IMR-90 (cell line): ENCODE measurements at regions not wholly inside any gene's neighbourhood (a gene's known extent, or its start where the extent isn't known, plus 50 kb on each side); places are given as distances from the start of the nearest gene placed in this dataset.

Experiments
- ATAC-seq: fragments of 200-7000 bp; cut with Tn5 transposase; 2 replicates; pipeline ENCODE4 v1.9.1; 2020; ENCODE audit warnings: low read depth, mild to moderate bottlenecking, moderate library complexity
- BruUV-seq: library from RNA; stranded (reverse); fragments of 400-500 nt; replicated peaks from 2 replicates; lab custom pipeline; 2021; lab: Mats Ljungman, UMichigan
- CTCF ChIA-PET: fragments of 300-600 bp; formaldehyde crosslinking; extraction: SDS; loops from one replicate; lab custom pipeline; 2021; ENCODE audit warnings: antibody characterized with exemption; lab: Yijun Ruan, JAX
- POLR2A ChIA-PET: fragments of 300-600 bp; sonication (Branson Sonifier 250); formaldehyde crosslinking; loops from one replicate; lab custom pipeline; 2022; ENCODE audit warnings: antibody characterized with exemption; ENCODE audit not compliant: unreplicated experiment; lab: Charles Lee
- DNase-seq: peaks from one replicate; pipeline ENCODE4 v3.0.0; 2013
- H2AFZ ChIP-seq: replicated peaks from 2 replicates; pipeline ENCODE3; 2013; ENCODE audit warnings: low read length, mild to moderate bottlenecking; ENCODE audit not compliant: poor library complexity
- H2AK5ac ChIP-seq: 2 replicates; pipeline ENCODE4 v1.6.1; 2013; ENCODE audit warnings: low read depth, low read length, inconsistent platforms
- H2AK9ac ChIP-seq: replicated peaks from 2 replicates; pipeline ENCODE3; 2013; ENCODE audit warnings: mild to moderate bottlenecking, low read depth, low read length, moderate library complexity; ENCODE audit not compliant: poor library complexity
- H2BK120ac ChIP-seq: 2 replicates; pipeline ENCODE4 v1.6.1; 2013; ENCODE audit warnings: low read depth, low read length, inconsistent platforms
- H2BK15ac ChIP-seq: 3 replicates; pipeline ENCODE4 v1.6.1; 2013; ENCODE audit warnings: low read depth, low read length, inconsistent platforms
- H2BK20ac ChIP-seq: 2 replicates; pipeline ENCODE4 v1.6.1; 2013; ENCODE audit warnings: low read depth, mild to moderate bottlenecking, inconsistent platforms, low read length, moderate library complexity
- H2BK5ac ChIP-seq: 2 replicates; pipeline ENCODE4 v1.6.1; 2013; ENCODE audit warnings: mild to moderate bottlenecking, low read depth, low read length, inconsistent platforms; ENCODE audit not compliant: poor library complexity, severe bottlenecking
- H3K14ac ChIP-seq: replicated peaks from 2 replicates; pipeline ENCODE4 v1.6.1; 2013; ENCODE audit warnings: low read depth, low read length, inconsistent platforms
- H3K18ac ChIP-seq: 2 replicates; pipeline ENCODE4 v1.6.1; 2013; ENCODE audit warnings: low read depth, low read length, control low read depth
- H3K23ac ChIP-seq: 2 replicates; pipeline ENCODE4 v1.6.1; 2013; ENCODE audit warnings: low read depth, low read length, inconsistent platforms
- H3K27ac ChIP-seq: 2 replicates; pipeline ENCODE4 v1.5.1; 2013; ENCODE audit warnings: mild to moderate bottlenecking, control low read depth, low read length; ENCODE audit not compliant: insufficient read depth
- H3K27me3 ChIP-seq: 2 replicates; pipeline ENCODE4 v1.6.1; 2013; ENCODE audit warnings: low read length; ENCODE audit not compliant: control insufficient read depth, insufficient read depth
- H3K36me3 ChIP-seq: 2 replicates; pipeline ENCODE4 v1.6.1; 2013; ENCODE audit warnings: low read length, mixed read lengths; ENCODE audit not compliant: control insufficient read depth, insufficient read depth
- H3K4ac ChIP-seq: 2 replicates; pipeline ENCODE4 v1.6.1; 2013; ENCODE audit warnings: low read depth, low read length, inconsistent platforms
- H3K4me1 ChIP-seq: 2 replicates; pipeline ENCODE4 v1.6.1; 2013; ENCODE audit warnings: low read length, mixed read lengths; ENCODE audit not compliant: control insufficient read depth, insufficient read depth
- H3K4me2 ChIP-seq: 2 replicates; pipeline ENCODE4 v1.6.1; 2013; ENCODE audit warnings: low read depth, mild to moderate bottlenecking, control low read depth, low read length, moderate library complexity
- H3K4me3 ChIP-seq: 2 replicates; pipeline ENCODE4 v1.5.1; 2013; ENCODE audit warnings: low read depth, mild to moderate bottlenecking, control low read depth, low read length, moderate library complexity; ENCODE audit not compliant: insufficient read depth
- H3K56ac ChIP-seq: 2 replicates; pipeline ENCODE4 v1.6.1; 2013; ENCODE audit warnings: low read length, inconsistent platforms; ENCODE audit not compliant: insufficient read depth; ENCODE audit errors: extremely low read depth
- H3K79me1 ChIP-seq, 2 experiments: 2 replicates each; pipeline ENCODE4 v1.6.1; 2013; ENCODE audit warnings: low read length in 2 of 2, inconsistent platforms in 1 of 2, low read depth in 1 of 2
- H3K9ac ChIP-seq: 2 replicates; pipeline ENCODE4 v1.6.1; 2013; ENCODE audit warnings: low read depth, low read length, control low read depth
- H3K9me1 ChIP-seq: 2 replicates; pipeline ENCODE4 v1.6.1; 2013; ENCODE audit warnings: low read length, inconsistent platforms; ENCODE audit not compliant: insufficient read depth
- H3K9me3 ChIP-seq: 2 replicates; pipeline ENCODE4 v1.6.1; 2013; ENCODE audit warnings: low read length; ENCODE audit not compliant: control insufficient read depth, insufficient read depth
- H4K20me1 ChIP-seq: 2 replicates; pipeline ENCODE4 v1.6.1; 2013; ENCODE audit warnings: low read length, inconsistent platforms; ENCODE audit not compliant: insufficient read depth
- H4K5ac ChIP-seq: 2 replicates; pipeline ENCODE4 v1.6.1; 2013; ENCODE audit warnings: mild to moderate bottlenecking, low read depth, low read length, control low read depth
- H4K8ac ChIP-seq, 2 experiments: 2 replicates each; pipeline ENCODE4 v1.6.1; 2013; ENCODE audit warnings: low read depth in 2 of 2, low read length in 2 of 2, control low read depth in 1 of 2, inconsistent platforms in 1 of 2
- H4K91ac ChIP-seq: 2 replicates; pipeline ENCODE4 v1.6.1; 2013; ENCODE audit warnings: low read depth, low read length, inconsistent platforms; ENCODE audit not compliant: insufficient read depth
- BHLHE40 ChIP-seq: fragments of 150-350 bp; IDR thresholded peaks from 2 replicates; pipeline ENCODE4 v1.6.1; 2016; ENCODE audit warnings: mild to moderate bottlenecking, low read depth, low read length
- CEBPB ChIP-seq: IDR thresholded peaks from 2 replicates; pipeline ENCODE4 v1.6.1; 2012; ENCODE audit warnings: low read depth, low read length, improper control_type of control experiment
- CHD1 ChIP-seq: IDR thresholded peaks from 2 replicates; pipeline ENCODE4 v1.6.1; 2012; ENCODE audit warnings: low read depth, low read length, improper control_type of control experiment
- CTCF ChIP-seq: conservative IDR thresholded peaks from 2 replicates; pipeline ENCODE4 v1.5.1; 2012; ENCODE audit warnings: mild to moderate bottlenecking, low read depth, low read length, improper control_type of control experiment
- ELK1 ChIP-seq: fragments of 150-350 bp; IDR thresholded peaks from 2 replicates; pipeline ENCODE4 v1.6.1; 2016; ENCODE audit warnings: low read depth, mild to moderate bottlenecking, low read length, moderate library complexity, borderline replicate concordance
- FOS ChIP-seq: fragments of 150-350 bp; IDR thresholded peaks from 2 replicates; pipeline ENCODE4 v1.6.1; 2016; ENCODE audit warnings: low read depth, low read length
- MAFK ChIP-seq: IDR thresholded peaks from 2 replicates; pipeline ENCODE4 v1.6.1; 2012; ENCODE audit warnings: low read depth, low read length, improper control_type of control experiment
- MAZ ChIP-seq: IDR thresholded peaks from 2 replicates; pipeline ENCODE4 v1.6.1; 2012; ENCODE audit warnings: low read depth, mild to moderate bottlenecking, low read length, improper control_type of control experiment, moderate library complexity, borderline replicate concordance
- MXI1 ChIP-seq: IDR thresholded peaks from 2 replicates; pipeline ENCODE4 v1.6.1; 2012; ENCODE audit warnings: low read depth, mild to moderate bottlenecking, low read length, moderate library complexity, borderline replicate concordance
- NFE2L2 ChIP-seq: fragments of 150-350 bp; IDR thresholded peaks from 2 replicates; pipeline ENCODE4 v1.6.1; 2016; ENCODE audit warnings: low read depth, mild to moderate bottlenecking, low read length
- POLR2A ChIP-seq: IDR thresholded peaks from 2 replicates; pipeline ENCODE4 v1.6.1; 2012; ENCODE audit warnings: mild to moderate bottlenecking, low read depth, low read length
- RAD21 ChIP-seq: IDR thresholded peaks from 2 replicates; pipeline ENCODE4 v1.6.1; 2012; ENCODE audit warnings: low read length, improper control_type of control experiment
- RCOR1 ChIP-seq: IDR thresholded peaks from 2 replicates; pipeline ENCODE4 v1.6.1; 2012; ENCODE audit warnings: mild to moderate bottlenecking, low read length, improper control_type of control experiment; ENCODE audit not compliant: insufficient replicate concordance
- RFX5 ChIP-seq: IDR thresholded peaks from 2 replicates; pipeline ENCODE4 v1.8.0; 2012; ENCODE audit warnings: low read depth, mild to moderate bottlenecking, low read length, moderate library complexity
- SMC3 ChIP-seq: fragments of 150-350 bp; IDR thresholded peaks from 2 replicates; pipeline ENCODE4 v1.6.1; 2016; ENCODE audit warnings: low read depth, mild to moderate bottlenecking, antibody characterized with exemption, low read length, moderate library complexity
- USF2 ChIP-seq: fragments of 150-350 bp; IDR thresholded peaks from 2 replicates; pipeline ENCODE4 v1.6.1; 2017; ENCODE audit warnings: mild to moderate bottlenecking, antibody characterized with exemption, low read length, low read depth
- WGBS, 2 experiments: methylation state at CpG; one replicate each; pipeline versions ENCODE4 v1.1.5 to v1.1.7; 2013; ENCODE audit warnings: missing lambda C conversion rate in 2 of 2; ENCODE audit not compliant: insufficient read length in 1 of 2; ENCODE audit errors: extremely low coverage in 2 of 2; 5-methylcytosine and 5-hydroxymethylcytosine counted together
- dilution Hi-C: fragments of 300-500 bp; cut with HindIII; formaldehyde crosslinking; loops from one replicate; pipeline ENCODE4 v1.14.3; 2018; ENCODE audit warnings: low sequenced_read_pairs; ENCODE audit not compliant: unreplicated experiment
- in situ Hi-C: fragments of 300-500 bp; cut with MboI; formaldehyde crosslinking; loops from 3 replicates; pipeline ENCODE4 v1.14.3; 2019; ENCODE audit warnings: low sequenced_read_pairs, inconsistent platforms, mixed read lengths
- intact Hi-C: fragments of 100-400 bp; cut with micrococcal nuclease; formaldehyde crosslinking; loops from 2 replicates; pipeline ENCODE4 v1.10.0; 2022

- Histone ChIP-seq H4K91ac (no peak overlapping the region), H3K18ac (no peak overlapping the region), H4K8ac (no peak overlapping the region), H3K14ac (no peak overlapping the region), H2BK120ac (no peak overlapping the region), H2BK5ac (no peak overlapping the region), H3K4me1 (no peaks in the 10 kb centered on the region), H3K9me3 (peaks cover 47% of the 10 kb centered on the region), H2AFZ (no peak overlapping the region), H3K27ac (no peak overlapping the region), H4K5ac (no peak overlapping the region), H3K4me3 (no peak overlapping the region), H4K20me1 (no peaks in the 10 kb centered on the region), H3K79me1 (no peaks in the 10 kb centered on the region), H2AK5ac (no peak overlapping the region), H3K56ac (no peak overlapping the region), H2BK20ac (no peak overlapping the region), H3K27me3 (no peaks in the 10 kb centered on the region), H3K4me2 (no peak overlapping the region), H3K4ac (no peak overlapping the region), H2BK15ac (no peak overlapping the region), H3K9me1 (no peaks in the 10 kb centered on the region), H3K36me3 (no peaks in the 10 kb centered on the region), H3K9ac (no peak overlapping the region), H3K23ac (no peak overlapping the region), H2AK9ac (no peak overlapping the region)
- DNase-seq = no peak
- dilution Hi-C loops (no loop called here), intact Hi-C loops (no loop called here), in situ Hi-C loops (no loop called here)
- ChIA-PET CTCF (no interaction called here), POLR2A (no interaction called here)
- TF ChIP-seq MAZ = no peak
- TF ChIP-seq MAFK = no peak
- no peak for TF ChIP-seq CHD1
- no peak for TF ChIP-seq NFE2L2
- TF ChIP-seq USF2 = no peak
- TF ChIP-seq CEBPB = no peak
- no peak for TF ChIP-seq MXI1
- no peak for TF ChIP-seq RFX5
- no peak for TF ChIP-seq FOS
- TF ChIP-seq CTCF = no peak
- no peak for TF ChIP-seq RAD21
- no peak for TF ChIP-seq RCOR1
- TF ChIP-seq ELK1 = no peak
- TF ChIP-seq POLR2A = no peak
- no peak for TF ChIP-seq BHLHE40
- no peak for TF ChIP-seq SMC3
- 16% methylated on average over 2 of the region's 5 CpGs; no CpG with 5 or more reads in 1 of the 2 experiments for WGBS, 2 experiments
- ATAC-seq = no peak
- no TSS peak for BruUV-seq
Observed at GRCh38 chr1:5728663-5729355, 263.4 kb downstream of the NPHP4 start.
